NCI-H2227 (cell line): ENCODE measurements at regions not wholly inside any gene's neighbourhood (a gene's known extent, or its start where the extent isn't known, plus 50 kb on each side); places are given as distances from the start of the nearest gene placed in this dataset.

Source experiments
- DNase-seq: peaks from one replicate; lab custom pipeline; 2025; ENCODE audit not compliant: unreplicated experiment; lab: John Stamatoyannopoulos, UW

DNA sequence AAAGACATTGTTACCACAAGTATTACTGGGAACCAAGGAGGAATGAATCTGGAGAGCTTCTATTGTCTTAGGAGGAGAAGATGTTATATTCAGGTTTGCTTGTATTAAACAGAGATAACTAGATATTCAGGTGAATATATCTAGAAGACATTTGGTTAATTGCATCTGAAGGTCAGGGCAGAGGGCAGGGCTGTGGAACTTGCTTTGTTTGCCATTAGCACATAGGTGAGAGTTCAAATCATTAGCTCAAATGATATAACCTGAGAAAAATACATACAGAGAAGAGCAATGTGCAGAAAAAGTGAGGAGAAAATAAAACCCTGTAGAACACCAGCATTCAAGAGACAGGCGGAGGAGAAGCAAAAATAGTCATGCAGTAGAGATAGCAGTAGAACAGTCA is 116.8 kb downstream of the DNAJB9 start:
- DNase-seq: no peak

DNA sequence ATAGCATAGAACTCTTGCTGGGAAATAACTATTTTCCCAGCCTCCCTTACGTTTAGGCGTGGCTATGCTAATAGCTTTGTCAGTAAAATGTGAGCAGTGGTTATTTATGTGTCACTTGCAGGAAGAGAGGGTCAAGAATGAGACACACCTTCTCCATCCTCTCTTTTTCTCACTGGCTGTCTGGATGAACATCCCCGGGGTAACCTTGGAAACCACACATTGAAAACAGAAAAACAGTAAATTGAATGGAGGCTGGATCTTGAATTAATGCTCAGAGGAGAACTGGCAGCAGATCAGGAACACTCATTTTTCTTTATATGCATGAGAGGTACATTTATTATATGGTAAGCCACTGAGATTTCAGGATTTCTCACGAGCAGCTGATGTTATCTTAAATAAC is 127.6 kb downstream of the DNAJB9 start:
- peak; percentile 34 for DNase-seq

DNA sequence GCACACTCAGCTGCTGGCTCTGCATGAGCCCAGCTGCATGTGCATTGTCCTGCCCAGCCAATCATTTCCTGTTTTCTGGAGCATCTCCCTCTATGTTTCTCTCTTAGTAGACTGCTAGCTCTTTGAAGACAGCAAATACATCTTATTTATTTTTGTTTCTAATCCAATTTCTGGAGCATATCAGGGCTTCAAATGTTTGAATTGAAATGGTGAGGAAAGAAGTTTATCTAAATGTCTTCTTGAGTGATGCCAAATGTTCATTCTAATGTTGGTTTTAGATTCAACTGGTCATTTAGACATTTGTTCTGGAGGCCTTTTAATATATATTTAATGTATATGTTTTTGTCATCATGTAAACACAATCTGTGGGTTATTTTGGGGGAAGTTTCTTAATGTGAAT is 141.9 kb downstream of the DNAJB9 start:
- DNase-seq: no peak

DNA sequence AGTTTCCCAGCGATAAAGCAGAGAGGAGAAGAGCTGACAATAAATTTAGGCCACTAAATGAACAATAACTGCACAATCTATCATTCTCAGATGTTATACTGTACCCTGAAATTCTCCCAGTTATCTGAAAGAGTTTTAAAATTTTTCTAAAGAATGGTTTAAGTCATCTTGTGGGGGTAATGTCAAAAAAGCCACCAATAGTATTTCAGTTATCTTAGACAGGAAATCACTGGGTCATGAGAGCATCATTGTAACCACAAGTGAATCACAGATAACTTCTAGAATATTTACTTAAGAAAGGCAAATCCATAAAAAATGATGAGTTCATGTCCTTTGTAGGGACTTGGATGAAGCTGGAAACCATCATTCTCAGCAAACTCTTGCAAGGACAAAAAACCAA is 147.1 kb downstream of the DNAJB9 start:
- no peak for DNase-seq

DNA sequence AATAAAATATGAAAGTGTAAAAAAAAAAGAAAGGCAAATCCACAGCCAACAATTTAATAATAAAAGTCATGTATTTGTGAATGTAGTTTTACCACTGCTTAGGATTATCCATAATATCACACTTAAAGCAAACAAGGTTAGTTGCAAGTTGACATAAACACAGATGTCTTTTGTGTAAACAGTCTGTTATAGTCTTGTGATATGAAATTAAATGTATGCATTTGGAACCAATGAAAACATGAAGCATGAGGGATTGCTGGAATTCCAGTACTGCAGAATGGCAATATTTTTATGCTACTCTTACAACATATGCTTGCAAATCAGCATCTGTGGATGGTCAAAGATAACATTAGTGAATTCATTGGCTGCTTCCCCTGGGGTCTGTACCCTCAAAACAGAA is 148.1 kb downstream of the DNAJB9 start:
- DNase-seq: no peak

DNA sequence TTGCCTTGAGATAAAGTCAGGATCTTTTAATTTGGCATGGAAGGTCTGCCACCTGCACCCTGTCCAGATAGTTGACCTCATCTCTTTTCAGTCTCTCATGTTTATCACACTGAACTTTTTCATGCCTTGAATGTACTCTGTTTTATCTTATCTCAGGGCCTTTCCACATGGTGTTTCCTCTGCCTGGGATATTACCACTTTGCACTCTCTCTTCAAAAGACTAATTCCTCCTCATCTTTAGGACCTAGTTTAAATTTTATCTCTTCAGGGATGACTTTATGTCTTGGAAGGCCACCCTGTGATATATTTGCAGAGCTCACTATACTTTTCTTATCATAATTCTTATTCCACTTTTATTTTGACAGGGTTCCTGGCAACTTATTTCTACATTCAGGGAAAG is 150.0 kb downstream of the DNAJB9 start:
- DNase-seq: no peak

DNA sequence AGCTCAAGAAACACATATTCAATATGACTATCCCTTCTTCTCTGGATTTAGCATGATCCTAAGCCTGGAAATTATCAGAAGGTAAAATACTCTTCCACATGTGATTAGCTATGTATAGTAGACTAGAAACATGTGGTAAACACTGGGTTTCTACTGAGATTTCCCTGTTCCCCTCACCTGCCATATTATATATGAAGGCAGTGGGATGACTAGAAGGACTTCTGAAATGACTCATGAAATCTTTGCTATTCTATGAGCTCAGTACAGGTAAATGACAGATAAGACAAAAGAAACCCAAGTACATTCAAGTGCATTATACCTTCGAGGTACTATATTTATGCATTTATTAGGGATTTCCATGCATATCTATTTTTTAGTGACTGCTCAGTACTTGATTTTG is 152.9 kb downstream of the DNAJB9 start:
- DNase-seq: no peak

DNA sequence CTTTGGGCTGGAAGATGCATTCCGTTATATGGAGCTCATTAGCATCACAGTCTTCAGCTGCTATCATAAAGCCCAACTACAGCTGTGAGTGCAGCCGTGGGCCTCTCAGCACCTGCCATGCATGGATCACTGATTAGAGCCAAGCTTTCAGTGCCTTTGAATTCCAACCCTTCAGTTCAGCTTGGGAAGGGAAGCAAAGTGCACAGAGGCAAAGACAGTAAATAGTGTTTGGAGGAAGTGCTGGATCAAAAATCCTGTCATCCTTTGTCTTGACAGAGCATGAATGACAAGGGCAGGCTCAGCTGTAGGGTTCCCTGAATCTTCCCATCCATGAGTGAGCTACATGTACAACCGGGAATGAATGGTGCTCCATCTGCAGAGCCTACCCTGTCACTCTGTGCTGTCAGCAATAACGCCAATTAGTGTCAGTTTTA is 153.7 kb downstream of the DNAJB9 start:
- DNase-seq: no peak

DNA sequence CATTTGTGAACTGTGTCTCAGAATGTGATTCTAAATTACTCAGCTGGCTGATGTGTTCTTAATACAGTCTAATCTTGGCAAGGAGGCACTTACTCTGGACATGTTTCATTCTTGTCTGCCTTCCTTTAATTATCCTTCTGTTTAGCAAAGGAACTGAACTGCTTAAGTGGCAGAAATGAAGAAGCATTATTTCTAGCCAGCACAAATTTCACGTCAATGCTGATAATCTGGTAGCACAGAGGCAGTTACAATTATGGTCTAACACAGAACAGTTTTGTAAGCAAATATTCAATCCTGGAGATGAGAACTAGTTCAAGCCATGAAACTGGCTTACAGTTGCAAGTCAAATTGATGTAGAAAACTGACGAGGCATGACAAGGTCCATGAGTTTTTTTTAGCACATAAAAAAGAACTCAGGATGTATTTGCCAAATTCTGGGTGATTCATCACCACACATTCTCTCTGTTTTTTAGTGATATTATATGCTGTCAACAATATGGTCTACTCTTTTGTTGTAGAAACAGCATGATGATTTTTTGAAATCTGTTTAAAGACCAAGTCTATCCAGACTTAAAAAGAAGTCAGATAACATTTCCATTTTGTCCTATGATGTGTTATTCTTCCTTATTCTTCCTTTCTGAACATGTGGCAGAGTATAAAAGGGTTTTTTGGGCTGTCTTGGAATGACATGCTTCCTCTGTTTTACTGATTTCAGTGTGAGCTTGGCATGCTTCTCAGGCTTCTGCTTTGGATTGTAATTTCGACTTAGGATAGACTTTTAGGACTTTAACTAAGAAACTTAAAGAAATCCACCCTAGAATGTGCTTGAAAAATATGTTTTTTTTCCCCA is 154.8 kb downstream of the DNAJB9 start:
- no peak for DNase-seq

DNA sequence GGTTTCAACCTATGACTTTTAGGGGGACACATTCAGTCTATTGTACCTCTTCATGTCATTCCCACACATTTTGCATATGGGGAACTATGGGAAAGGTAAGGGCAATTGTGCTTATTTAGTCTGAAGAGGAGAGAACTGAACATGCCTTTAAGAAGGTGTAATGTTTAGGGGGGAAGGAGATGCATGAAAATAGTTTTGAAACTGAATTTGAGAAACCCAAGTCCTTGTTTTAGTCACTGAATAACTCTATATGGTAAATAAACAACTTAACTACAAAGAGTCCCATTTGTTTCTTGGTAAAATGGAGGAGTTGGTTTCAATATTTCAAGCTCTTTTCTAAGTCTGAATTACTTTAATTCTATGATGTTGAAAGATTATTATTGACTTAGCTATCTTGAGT is 166.1 kb downstream of the DNAJB9 start:
- DNase-seq: no peak

DNA sequence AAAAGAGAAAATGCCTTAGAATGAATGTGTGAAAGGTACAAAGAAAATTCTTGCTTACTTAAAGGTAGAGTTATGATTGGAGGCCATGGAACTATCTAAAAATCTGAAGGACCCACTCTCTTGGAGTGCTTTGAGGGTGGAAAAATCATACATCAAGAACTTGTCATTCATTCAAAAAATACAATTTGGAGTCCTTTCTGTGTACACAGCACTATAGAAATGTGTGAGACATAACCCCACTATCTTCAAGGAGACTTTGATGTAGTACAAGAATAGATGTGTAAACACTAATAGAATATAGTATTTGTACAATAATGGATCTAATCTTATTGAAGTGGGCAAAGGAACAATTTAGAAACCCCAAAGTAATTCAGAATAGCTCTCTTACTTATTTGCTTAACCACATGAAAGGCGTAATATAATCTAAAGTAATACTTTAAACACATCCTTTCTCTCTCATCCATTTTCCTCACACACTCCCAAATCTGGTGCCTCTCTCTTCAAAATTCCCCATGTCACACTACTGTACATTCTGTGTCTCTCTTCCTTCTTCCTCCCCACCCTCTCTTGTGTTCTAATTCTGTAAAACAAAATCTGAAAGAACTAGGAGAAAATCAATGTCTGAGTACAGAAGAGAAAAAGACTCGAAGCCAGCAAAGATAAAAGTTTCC is 166.7 kb downstream of the DNAJB9 start:
- DNase-seq: no peak

DNA sequence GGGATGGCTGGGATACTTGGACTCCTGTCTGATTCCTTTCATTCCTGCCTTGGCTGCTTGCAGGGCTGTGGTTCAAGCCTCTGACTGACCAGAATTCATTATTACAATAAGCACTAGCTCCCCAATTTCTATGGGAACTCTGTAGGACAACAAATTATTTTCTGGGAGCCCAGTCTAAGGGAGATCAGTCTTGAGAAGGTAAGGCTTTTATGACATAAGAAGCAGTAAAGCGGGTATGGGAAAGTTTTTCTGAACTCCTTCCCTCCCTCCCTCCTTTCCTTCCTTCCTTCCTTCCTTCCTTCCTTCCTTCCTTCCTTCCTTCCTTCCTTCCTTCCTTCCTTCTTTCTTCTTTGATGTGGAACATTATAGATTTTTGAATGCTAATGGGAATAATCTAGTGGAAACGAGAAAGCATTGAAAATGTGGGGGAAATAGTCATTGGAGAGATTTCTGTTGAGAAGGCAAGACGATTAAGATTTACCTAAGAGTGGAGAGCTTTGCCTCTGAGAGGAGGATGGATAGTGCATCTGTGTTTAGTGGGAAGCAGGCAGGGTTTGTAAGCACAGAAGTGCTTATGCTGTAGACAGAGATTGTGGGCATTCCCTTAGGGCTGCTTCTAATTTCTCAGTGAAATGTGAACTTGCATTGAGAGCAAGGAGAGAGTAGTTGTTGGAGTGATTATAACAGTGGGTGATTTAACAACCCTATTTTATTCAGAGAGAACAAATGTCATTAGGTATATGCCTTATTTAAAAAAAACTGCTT is 201.5 kb downstream of the DNAJB9 start:
- no peak for DNase-seq

DNA sequence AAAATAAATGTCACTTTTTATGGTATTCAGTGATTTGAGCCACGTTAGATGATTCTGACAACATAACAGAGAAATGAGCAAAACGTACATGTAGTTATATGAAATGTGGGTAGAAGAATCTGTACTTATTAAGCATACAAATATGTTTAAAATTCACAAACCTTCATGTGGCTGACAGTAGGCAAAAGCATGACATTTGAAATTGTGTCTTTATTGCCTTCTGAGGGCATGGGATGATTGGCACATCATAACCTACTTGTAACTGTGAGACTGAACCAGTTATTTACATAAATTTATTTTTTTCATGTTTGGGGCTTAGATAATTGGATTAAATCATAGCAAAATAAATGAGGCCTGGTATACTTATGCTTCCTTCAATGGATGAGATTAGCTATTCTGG is 202.2 kb downstream of the DNAJB9 start:
- no peak for DNase-seq

DNA sequence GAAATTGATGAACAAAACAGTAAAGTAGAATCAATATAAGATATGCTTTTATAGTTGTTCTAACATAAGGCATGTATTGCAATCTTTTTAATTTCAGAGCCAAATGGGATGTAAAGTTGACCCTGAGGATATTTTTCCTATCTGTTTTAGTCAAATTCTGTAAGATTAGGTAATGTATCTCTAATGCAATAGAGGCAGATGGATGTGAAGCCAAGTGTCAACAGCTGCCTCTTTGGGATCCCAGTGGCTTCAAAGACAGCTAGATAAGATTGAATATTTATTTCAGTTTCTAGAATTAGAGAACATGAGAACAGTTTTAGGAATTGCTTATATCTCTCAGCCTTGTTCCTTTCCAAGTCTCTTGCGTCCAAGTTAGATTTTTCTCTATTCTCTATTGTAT is 208.3 kb downstream of the DNAJB9 start:
- no peak for DNase-seq

DNA sequence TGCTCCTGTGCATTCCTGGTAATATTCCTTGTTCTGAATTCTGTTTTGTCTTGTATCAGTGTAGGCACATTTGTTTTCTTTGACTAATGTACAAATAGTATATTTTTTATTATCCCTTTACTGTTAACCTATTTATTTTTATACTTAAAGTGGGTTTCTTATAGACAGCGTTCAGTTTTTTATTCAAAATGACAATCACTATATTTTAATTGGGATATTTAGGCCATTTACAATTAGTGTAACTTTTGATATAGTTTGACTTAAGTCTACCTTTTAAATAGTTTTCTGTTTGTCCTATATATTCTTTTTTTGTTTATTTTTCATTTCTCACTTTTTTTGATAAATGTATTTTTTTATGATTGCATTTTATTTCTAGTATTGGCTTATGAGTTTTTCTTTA is 219.8 kb downstream of the DNAJB9 start:
- DNase-seq: no peak

DNA sequence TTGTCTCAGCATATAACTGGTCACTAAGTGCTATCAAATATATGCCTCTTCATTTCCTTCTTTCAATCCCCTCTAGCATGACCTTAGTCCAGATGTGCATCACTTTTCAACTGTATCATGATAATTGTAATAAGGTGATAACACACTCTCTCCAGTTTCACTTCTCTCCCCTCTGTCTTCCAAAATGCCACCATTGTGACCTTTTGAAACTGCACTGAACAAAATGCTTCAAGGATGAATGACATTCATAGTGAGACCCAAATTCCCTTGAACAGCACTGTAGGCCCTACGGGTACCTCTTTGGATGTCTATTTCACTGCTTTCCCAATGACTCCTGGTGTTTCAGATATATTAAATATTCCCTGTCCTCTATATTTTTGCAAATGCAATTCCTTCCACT is 224.8 kb downstream of the DNAJB9 start:
- no peak for DNase-seq

DNA sequence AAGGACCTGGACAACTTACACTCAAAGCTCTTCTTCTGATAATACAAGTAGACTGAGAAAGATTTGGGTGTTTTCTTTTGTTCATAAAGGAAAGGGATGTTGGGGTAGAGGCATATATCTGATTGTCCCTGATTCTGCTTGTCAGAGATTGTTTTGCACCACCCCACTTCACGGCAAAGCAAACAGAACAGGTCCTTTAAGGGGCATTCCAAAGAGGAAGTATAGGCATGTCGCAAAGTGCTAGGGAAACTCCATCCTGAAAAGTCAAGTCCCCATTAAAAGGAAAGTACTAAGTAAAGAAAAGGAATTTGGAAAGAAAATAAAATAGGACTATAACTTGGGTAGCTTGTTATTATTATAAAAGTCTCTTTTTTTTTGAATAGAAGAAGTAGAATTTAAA is 233.0 kb downstream of the DNAJB9 start:
- DNase-seq: no peak

DNA sequence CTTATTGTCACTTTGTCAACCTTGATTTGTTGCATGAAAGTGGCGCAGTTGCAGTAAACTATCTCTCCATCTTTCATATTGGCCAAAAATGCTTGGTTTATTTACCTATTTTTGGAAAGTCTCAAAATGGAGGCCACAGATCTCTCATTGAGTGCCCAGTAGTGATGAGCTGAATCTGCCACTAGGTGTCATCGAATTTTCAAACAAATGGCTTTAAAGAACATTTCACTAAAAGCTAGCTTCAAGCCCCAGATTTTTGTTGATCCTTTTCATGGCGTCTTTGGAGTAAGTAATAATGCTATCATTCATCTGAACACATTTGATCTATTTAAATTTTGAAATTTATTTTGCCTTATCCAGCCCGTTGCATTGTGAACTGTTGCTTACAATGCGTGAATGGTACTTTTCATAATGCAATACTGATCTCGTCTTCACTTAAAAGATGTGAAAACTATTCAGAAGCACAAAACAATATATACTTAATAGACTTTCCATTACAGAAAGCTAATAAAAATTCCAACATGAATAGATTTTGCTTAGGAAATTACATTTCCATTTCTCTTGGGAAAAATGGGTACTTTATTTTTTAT is 236.2 kb downstream of the DNAJB9 start:
- peak; percentile 19 for DNase-seq

DNA sequence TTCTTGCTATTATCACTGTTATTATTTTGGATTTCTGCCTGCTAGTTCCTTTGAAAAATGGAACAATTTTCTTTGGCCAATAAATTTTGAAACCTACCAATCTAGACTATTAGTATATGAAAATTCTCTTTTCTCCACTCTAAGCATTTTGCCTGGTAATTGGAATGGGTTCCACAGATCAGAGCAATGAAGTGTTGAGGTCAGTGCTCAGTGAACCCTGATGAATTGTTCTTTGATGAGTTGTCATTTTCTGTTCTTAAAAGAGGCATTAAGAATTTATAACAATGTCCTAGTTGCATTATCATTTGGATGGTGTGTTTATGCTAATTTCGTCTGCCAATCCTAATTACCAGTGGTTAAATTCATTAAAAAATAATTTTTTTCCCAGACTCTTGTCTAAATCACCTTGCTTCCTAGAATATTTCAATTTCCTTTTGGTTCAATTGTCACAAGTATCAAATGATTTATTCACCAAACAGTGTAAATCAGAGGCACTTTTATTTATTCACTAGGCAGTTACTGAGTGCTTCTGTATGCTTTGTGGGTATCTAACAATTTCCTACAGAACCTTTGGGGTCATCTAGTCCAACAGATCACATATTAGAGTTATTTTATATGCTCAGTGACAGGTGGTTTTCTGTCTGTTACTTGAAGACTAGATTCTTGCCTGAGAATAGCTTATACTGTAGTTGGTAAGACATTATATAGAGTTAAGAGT is 239.0 kb downstream of the DNAJB9 start:
- DNase-seq: no peak

DNA sequence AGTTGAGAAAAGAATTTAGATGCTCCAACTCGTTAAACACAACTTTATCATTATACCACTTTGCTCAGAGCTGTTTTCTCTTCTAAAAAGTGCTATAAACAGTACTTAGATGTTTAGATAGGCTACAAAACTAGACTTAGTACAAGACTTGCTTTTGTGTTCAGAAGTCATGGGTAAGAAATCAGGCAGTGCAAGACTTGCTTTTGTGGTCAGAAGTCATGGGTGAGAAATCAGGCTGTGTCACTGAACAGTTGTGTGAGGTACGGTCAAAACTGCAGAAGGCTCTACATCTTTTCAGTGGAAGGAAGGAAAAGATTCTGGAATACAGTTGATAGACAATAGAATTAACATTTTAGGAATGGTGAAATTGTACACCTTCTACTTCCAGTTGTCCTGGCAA is 239.7 kb downstream of the DNAJB9 start:
- no peak for DNase-seq
